Caco-2 (cell line): ENCODE measurements at regions not wholly inside any gene's neighbourhood (a gene's known extent, or its start where the extent isn't known, plus 50 kb on each side); places are given as distances from the start of the nearest gene placed in this dataset.

ENCODE experiments used
- BruUV-seq: library from RNA; stranded (reverse); fragments of 400-500 nt; replicated peaks from 2 replicates; lab custom pipeline; 2021; lab: Mats Ljungman, UMichigan
- CTCF ChIA-PET: fragments of 300-600 bp; sonication (Branson Sonifier 250); formaldehyde crosslinking; loops from one replicate; lab custom pipeline; 2022; ENCODE audit warnings: antibody characterized with exemption; lab: Charles Lee
- POLR2A ChIA-PET: fragments of 300-600 bp; sonication (Branson Sonifier 250); formaldehyde crosslinking; loops from one replicate; lab custom pipeline; 2022; ENCODE audit warnings: antibody characterized with exemption; lab: Charles Lee
- DNase-seq, 2 experiments: peaks; one replicate each; pipeline versions ENCODE4 v3.0.0 to v3.0.0-alpha.2; 2020 to 2022
- H3K27me3 ChIP-seq: replicated peaks from 2 replicates; pipeline ENCODE4 v1.6.0; 2011; ENCODE audit warnings: low read length; ENCODE audit not compliant: control insufficient read depth, insufficient read depth
- H3K36me3 ChIP-seq: 2 replicates; pipeline ENCODE4 v1.5.1; 2011; ENCODE audit warnings: low read length; ENCODE audit not compliant: control insufficient read depth, insufficient read depth
- H3K4me1 ChIP-seq: fragments of 250-450 bp; sonication (Bioruptor Pico); 2 replicates; pipeline ENCODE4 v1.5.1; 2020; ENCODE audit warnings: mild to moderate bottlenecking
- H3K4me3 ChIP-seq: 2 replicates; pipeline ENCODE4 v1.5.1; 2011; ENCODE audit warnings: low read depth, mild to moderate bottlenecking, control low read depth, low read length
- H3K9me3 ChIP-seq: fragments of 250-450 bp; sonication (Bioruptor Pico); 2 replicates; pipeline ENCODE4 v1.5.1; 2020; ENCODE audit warnings: mild to moderate bottlenecking, moderate library complexity
- H3K27ac Mint-ChIP-seq: one replicate; pipeline ENCODE4 v1.8.0; 2022; ENCODE audit warnings: mixed read lengths; ENCODE audit not compliant: unreplicated experiment
- H3K27me3 Mint-ChIP-seq: one replicate; pipeline ENCODE4 v1.8.0; 2022; ENCODE audit warnings: mixed read lengths; ENCODE audit not compliant: insufficient read depth, unreplicated experiment
- H3K36me3 Mint-ChIP-seq: one replicate; pipeline ENCODE4 v1.8.0; 2022; ENCODE audit warnings: mild to moderate bottlenecking, mixed read lengths; ENCODE audit not compliant: insufficient read depth, unreplicated experiment
- H3K4me1 Mint-ChIP-seq: one replicate; pipeline ENCODE4 v1.8.0; 2022; ENCODE audit warnings: low read depth, mixed read lengths; ENCODE audit not compliant: unreplicated experiment
- H3K4me3 Mint-ChIP-seq: one replicate; pipeline ENCODE4 v1.8.0; 2022; ENCODE audit warnings: mild to moderate bottlenecking, moderate library complexity, mixed read lengths; ENCODE audit not compliant: unreplicated experiment
- H3K9me3 Mint-ChIP-seq: one replicate; pipeline ENCODE4 v1.8.0; 2022; ENCODE audit warnings: mixed read lengths; ENCODE audit not compliant: unreplicated experiment
- CTCF ChIP-seq, 2 experiments: fragments of 200-600 bp in 1 of 2; IDR thresholded peaks; 1 replicate in 1 of 2; 2 replicates in 1 of 2; pipeline versions ENCODE4 v1.5.1 to v1.8.0; 2011 to 2022; ENCODE audit warnings: antibody characterized with exemption in 1 of 2, control low read depth in 1 of 2, inconsistent platforms in 1 of 2, low read depth in 1 of 2, low read length in 1 of 2, mild to moderate bottlenecking in 1 of 2, moderate library complexity in 1 of 2; ENCODE audit not compliant: insufficient read depth in 1 of 2, severe bottlenecking in 1 of 2, unreplicated experiment in 1 of 2
- intact Hi-C: fragments of 100-400 bp; cut with micrococcal nuclease; formaldehyde crosslinking; loops from one replicate; pipeline ENCODE4 v1.10.0; 2022; ENCODE audit not compliant: unreplicated experiment

- intact Hi-C loops = no loop called here
- Histone ChIP-seq H3K36me3 (no peaks in the 10 kb centered on the region), H3K27me3 (no peaks in the 10 kb centered on the region), H3K4me3 (no peak overlapping the region), H3K4me1 (no peaks in the 10 kb centered on the region), H3K9me3 (peaks cover 3% of the 10 kb centered on the region; the same call in 1 of the 2 replicates)
- no TSS peak for BruUV-seq
- Mint-ChIP-seq H3K27ac (no peak overlapping the region), H3K4me3 (no peak overlapping the region), H3K9me3 (peaks cover 2% of the 10 kb centered on the region), H3K36me3 (no peaks in the 10 kb centered on the region), H3K4me1 (no peaks in the 10 kb centered on the region), H3K27me3 (no peaks in the 10 kb centered on the region)
- TF ChIP-seq CTCF (IDR thresholded peaks at IDR 0.05; ENCODE audit: insufficient read depth in 1 of 2, low read depth in 1 of 2, low read length in 1 of 2, severe bottlenecking in 1 of 2, unreplicated experiment in 1 of 2) = no peak
- no peak for DNase-seq
- ChIA-PET CTCF (no interaction called here), POLR2A (no interaction called here)
Measured at GRCh38 chr2:45318686-45319085, 292.4 kb downstream of the SRBD1 start.

GRCh38 chr2:45316576-45317338 is 294.3 kb downstream of the SRBD1 start:
- no peaks in the 10 kb centered on the region for H3K27me3 Mint-ChIP-seq
- no peaks in the 10 kb centered on the region for H3K9me3 Mint-ChIP-seq
- ChIA-PET CTCF (no interaction called here), POLR2A (no interaction called here)
- Histone ChIP-seq H3K9me3 (no peaks in the 10 kb centered on the region), H3K27me3 (no peaks in the 10 kb centered on the region), H3K36me3 (no peaks in the 10 kb centered on the region), H3K4me1 (peaks cover 8% of the 10 kb centered on the region; the same call in 1 of the 2 replicates), H3K4me3 (no peak overlapping the region)
- DNase-seq = no peak
- intact Hi-C loops = no loop called here
- H3K36me3 Mint-ChIP-seq = no peaks in the 10 kb centered on the region
- H3K4me3 Mint-ChIP-seq = no peak overlapping the region
- no TSS peak for BruUV-seq
- H3K4me1 Mint-ChIP-seq = no peaks in the 10 kb centered on the region
- H3K27ac Mint-ChIP-seq = no peak overlapping the region
- TF ChIP-seq CTCF (IDR thresholded peaks at IDR 0.05; ENCODE audit: insufficient read depth in 1 of 2, low read depth in 1 of 2, low read length in 1 of 2, severe bottlenecking in 1 of 2, unreplicated experiment in 1 of 2) = no peak

- H3K4me1 ChIP-seq = peaks cover 9% of the 10 kb centered on the region; the same call in 1 of the 2 replicates
- Mint-ChIP-seq H3K27ac (no peak overlapping the region), H3K4me1 (no peaks in the 10 kb centered on the region), H3K4me3 (no peak overlapping the region), H3K36me3 (no peaks in the 10 kb centered on the region), H3K9me3 (no peaks in the 10 kb centered on the region), H3K27me3 (no peaks in the 10 kb centered on the region)
- H3K27me3 ChIP-seq = no peaks in the 10 kb centered on the region
- no TSS peak for BruUV-seq
- H3K36me3 ChIP-seq = no peaks in the 10 kb centered on the region
- intact Hi-C loops = no loop called here
- no peak for TF ChIP-seq CTCF (IDR thresholded peaks at IDR 0.05; ENCODE audit: insufficient read depth in 1 of 2, low read depth in 1 of 2, low read length in 1 of 2, severe bottlenecking in 1 of 2, unreplicated experiment in 1 of 2)
- H3K4me3 ChIP-seq = no peak overlapping the region
- no peaks in the 10 kb centered on the region for H3K9me3 ChIP-seq
- DNase-seq = no peak
- POLR2A ChIA-PET = no interaction called here
- CTCF ChIA-PET = no interaction called here
Measured at GRCh38 chr2:45315861-45316260, 295.2 kb downstream of the SRBD1 start.
